DND-41 (cell line): ENCODE measurements at regions not wholly inside any gene's neighbourhood (a gene's known extent, or its start where the extent isn't known, plus 50 kb on each side); places are given as distances from the start of the nearest gene placed in this dataset.

Experiments used
- EZH2 ChIP-seq: IDR thresholded peaks from 3 replicates; pipeline ENCODE4 v1.6.1; 2012; ENCODE audit warnings: borderline replicate concordance, low read depth, mild to moderate bottlenecking, moderate library complexity, low read length, inconsistent platforms; ENCODE audit not compliant: severe bottlenecking
- TF ChIP-seq, protein P1 (sequence below): IDR thresholded peaks from 2 replicates; pipeline ENCODE4 v1.5.1; 2012; ENCODE audit warnings: borderline replicate concordance, low read length, moderate library complexity, mild to moderate bottlenecking; ENCODE audit not compliant: poor library complexity, severe bottlenecking; ENCODE audit errors: extremely low read depth

DNA sequence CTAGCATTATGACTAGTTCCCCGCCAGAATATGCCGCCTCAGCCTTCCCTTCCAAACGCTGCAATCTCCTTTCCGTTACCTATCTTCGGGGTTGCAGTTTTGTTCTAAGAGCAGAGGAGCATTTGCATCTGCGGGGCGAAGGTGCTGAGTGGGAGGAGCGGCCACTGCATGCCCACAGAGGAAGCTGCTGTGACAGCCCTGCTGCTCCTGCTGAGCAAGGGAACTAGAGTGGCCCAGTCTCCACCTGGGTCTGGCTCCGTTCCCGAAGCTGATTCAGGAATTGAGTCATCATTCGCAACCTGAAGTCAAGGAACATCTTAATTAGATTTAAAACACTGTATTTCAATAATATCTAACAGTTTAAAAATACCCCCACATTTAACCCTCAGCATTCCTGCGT lies 98.2 kb upstream of the TJP1 start:
- TF ChIP-seq, protein P1, sequence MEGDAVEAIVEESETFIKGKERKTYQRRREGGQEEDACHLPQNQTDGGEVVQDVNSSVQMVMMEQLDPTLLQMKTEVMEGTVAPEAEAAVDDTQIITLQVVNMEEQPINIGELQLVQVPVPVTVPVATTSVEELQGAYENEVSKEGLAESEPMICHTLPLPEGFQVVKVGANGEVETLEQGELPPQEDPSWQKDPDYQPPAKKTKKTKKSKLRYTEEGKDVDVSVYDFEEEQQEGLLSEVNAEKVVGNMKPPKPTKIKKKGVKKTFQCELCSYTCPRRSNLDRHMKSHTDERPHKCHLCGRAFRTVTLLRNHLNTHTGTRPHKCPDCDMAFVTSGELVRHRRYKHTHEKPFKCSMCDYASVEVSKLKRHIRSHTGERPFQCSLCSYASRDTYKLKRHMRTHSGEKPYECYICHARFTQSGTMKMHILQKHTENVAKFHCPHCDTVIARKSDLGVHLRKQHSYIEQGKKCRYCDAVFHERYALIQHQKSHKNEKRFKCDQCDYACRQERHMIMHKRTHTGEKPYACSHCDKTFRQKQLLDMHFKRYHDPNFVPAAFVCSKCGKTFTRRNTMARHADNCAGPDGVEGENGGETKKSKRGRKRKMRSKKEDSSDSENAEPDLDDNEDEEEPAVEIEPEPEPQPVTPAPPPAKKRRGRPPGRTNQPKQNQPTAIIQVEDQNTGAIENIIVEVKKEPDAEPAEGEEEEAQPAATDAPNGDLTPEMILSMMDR = no peak
- TF ChIP-seq EZH2 = no peak
